ENCODE measurements at regions not wholly inside any gene's neighbourhood (a gene's known extent, or its start where the extent isn't known, plus 50 kb on each side); places are given as distances from the start of the nearest gene placed in this dataset.

- no peak for DNase-seq (ENCODE audit: low spot score)
- TF ChIP-seq, protein P1, sequence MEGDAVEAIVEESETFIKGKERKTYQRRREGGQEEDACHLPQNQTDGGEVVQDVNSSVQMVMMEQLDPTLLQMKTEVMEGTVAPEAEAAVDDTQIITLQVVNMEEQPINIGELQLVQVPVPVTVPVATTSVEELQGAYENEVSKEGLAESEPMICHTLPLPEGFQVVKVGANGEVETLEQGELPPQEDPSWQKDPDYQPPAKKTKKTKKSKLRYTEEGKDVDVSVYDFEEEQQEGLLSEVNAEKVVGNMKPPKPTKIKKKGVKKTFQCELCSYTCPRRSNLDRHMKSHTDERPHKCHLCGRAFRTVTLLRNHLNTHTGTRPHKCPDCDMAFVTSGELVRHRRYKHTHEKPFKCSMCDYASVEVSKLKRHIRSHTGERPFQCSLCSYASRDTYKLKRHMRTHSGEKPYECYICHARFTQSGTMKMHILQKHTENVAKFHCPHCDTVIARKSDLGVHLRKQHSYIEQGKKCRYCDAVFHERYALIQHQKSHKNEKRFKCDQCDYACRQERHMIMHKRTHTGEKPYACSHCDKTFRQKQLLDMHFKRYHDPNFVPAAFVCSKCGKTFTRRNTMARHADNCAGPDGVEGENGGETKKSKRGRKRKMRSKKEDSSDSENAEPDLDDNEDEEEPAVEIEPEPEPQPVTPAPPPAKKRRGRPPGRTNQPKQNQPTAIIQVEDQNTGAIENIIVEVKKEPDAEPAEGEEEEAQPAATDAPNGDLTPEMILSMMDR (IDR thresholded peaks at IDR 0.05; ENCODE audit: borderline replicate concordance, control extremely low read depth, extremely low read depth, insufficient read depth, missing control alignments) = no peak
- in situ Hi-C loops (cut with MboI; ENCODE audit: low sequenced_read_pairs, unreplicated experiment) = no loop called here
Observed at GRCh38 chr10:128695931-128696330, 569.7 kb upstream of the MKI67 start.

- in situ Hi-C loops (cut with MboI; ENCODE audit: low sequenced_read_pairs, unreplicated experiment) = no loop called here
- no peak for DNase-seq (ENCODE audit: low spot score)
- TF ChIP-seq, protein P1 (IDR thresholded peaks at IDR 0.05; ENCODE audit: borderline replicate concordance, control extremely low read depth, extremely low read depth, insufficient read depth, missing control alignments) = no peak
Observed at GRCh38 chr10:128697437-128697836, 571.2 kb upstream of the MKI67 start.

DNA sequence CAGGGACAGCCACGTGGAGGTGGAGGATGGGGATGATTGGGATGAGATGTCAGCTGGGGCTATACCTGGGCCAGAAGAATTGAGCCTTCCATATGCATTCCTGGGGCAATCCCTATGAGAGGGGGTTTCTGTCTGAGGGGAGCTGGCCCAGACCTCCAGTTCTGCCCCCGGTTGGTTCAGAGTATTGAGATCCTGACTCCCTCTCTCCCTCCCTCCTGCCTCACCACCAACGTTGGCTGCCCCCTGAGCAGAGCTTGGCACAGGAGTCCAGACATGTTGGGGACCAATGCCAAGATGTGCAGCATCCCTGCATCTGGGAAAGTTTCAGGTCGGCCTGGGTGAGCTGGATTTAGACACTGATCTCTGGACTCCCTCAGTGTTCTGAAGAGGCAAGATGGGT is 575.2 kb upstream of the MKI67 start:
- in situ Hi-C loops (cut with MboI; ENCODE audit: low sequenced_read_pairs, unreplicated experiment) = no loop called here
- TF ChIP-seq, protein P1 (IDR thresholded peaks at IDR 0.05; ENCODE audit: borderline replicate concordance, control extremely low read depth, extremely low read depth, insufficient read depth, missing control alignments) = no peak
- no peak for DNase-seq (ENCODE audit: low spot score)

DNA sequence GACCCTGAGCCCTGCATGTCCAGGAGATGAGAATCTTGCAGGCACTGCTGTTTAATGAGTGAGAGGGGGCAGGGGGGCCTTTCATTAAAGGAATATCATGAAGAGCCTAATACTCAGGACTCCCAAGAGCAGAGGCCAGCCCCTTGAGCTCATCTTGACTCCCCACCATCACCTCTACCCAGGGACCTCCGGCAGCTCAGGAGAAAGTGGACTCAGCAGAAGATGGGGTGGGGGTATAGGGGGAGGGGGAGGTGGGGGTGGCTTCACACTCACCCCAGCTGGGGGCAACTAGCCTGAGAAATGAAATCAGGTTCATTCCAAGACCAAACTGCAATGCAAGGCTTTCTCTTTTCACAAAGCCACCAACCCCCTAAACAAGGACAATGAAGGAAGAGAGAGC is 575.6 kb upstream of the MKI67 start:
- TF ChIP-seq, protein P1 (IDR thresholded peaks at IDR 0.05; ENCODE audit: borderline replicate concordance, control extremely low read depth, extremely low read depth, insufficient read depth, missing control alignments) = no peak
- DNase-seq (ENCODE audit: low spot score) = no peak
- in situ Hi-C loops (cut with MboI; ENCODE audit: low sequenced_read_pairs, unreplicated experiment) = no loop called here

- in situ Hi-C loops (cut with MboI; ENCODE audit: low sequenced_read_pairs, unreplicated experiment) = no loop called here
- TF ChIP-seq, protein P1 (IDR thresholded peaks at IDR 0.05; ENCODE audit: borderline replicate concordance, control extremely low read depth, extremely low read depth, insufficient read depth, missing control alignments) = no peak
- DNase-seq (ENCODE audit: low spot score) = no peak
Observed at GRCh38 chr10:128704716-128705115, 578.5 kb upstream of the MKI67 start.

- TF ChIP-seq, protein P1 (IDR thresholded peaks at IDR 0.05; ENCODE audit: borderline replicate concordance, control extremely low read depth, extremely low read depth, insufficient read depth, missing control alignments) = no peak
- in situ Hi-C loops (cut with MboI; ENCODE audit: low sequenced_read_pairs, unreplicated experiment) = no loop called here
- no peak for DNase-seq (ENCODE audit: low spot score)
Observed at GRCh38 chr10:128708182-128708581, 582.0 kb upstream of the MKI67 start.

- in situ Hi-C loops (cut with MboI; ENCODE audit: low sequenced_read_pairs, unreplicated experiment) = no loop called here
- no peak for DNase-seq (ENCODE audit: low spot score)
- TF ChIP-seq, protein P1 (IDR thresholded peaks at IDR 0.05; ENCODE audit: borderline replicate concordance, control extremely low read depth, extremely low read depth, insufficient read depth, missing control alignments) = no peak
Observed at GRCh38 chr10:128709686-128710085, 583.5 kb upstream of the MKI67 start.
